Prostate gland (tissue), 2 donors: ENCODE measurements at regions not wholly inside any gene's neighbourhood (a gene's known extent, or its start where the extent isn't known, plus 50 kb on each side); places are given as distances from the start of the nearest gene placed in this dataset.
A peak's percentile ranks its signal among the peaks of the same experiment; 100 is the strongest.

ENCODE experiments used
- DNase-seq: peaks from one replicate; pipeline ENCODE4 v3.0.0-alpha.2; 2019; ENCODE audit warnings: low spot score
- H3K27ac ChIP-seq, 2 donors: fragments of 200-600 bp; sonication (generic); 2 replicates each; pipeline ENCODE4 v1.5.1; 2017 to 2019
- H3K27me3 ChIP-seq: fragments of 200-600 bp; sonication (generic); replicated peaks from 2 replicates; pipeline ENCODE4 v1.5.1; 2019; ENCODE audit not compliant: insufficient read depth
- H3K36me3 ChIP-seq, 2 donors: fragments of 200-600 bp; sonication (generic); 1 replicate in 1 of 2; 2 replicates in 1 of 2; pipeline versions ENCODE4 v1.5.1 to v1.8.1; 2017 to 2019
- H3K4me1 ChIP-seq: fragments of 200-600 bp; sonication (generic); replicated peaks from 2 replicates; pipeline ENCODE4 v1.5.1; 2019
- H3K4me3 ChIP-seq, 2 donors: fragments of 200-600 bp; sonication (generic); 2 replicates each; pipeline ENCODE4 v1.5.1; 2017 to 2019
- H3K9me3 ChIP-seq: fragments of 200-600 bp; sonication (generic); 2 replicates; pipeline ENCODE4 v1.5.1; 2017
- CTCF ChIP-seq, 4 experiments: fragments of 200-600 bp in 2 of 4; fragments of 450-650 bp in 2 of 4; sonication (generic) in 2 of 4; IDR thresholded peaks; 1 replicate in 3 of 4; 2 replicates in 1 of 4; pipeline ENCODE4 v1.5.1; 2016 to 2019; ENCODE audit warnings: antibody characterized with exemption in 4 of 4, mild to moderate bottlenecking in 2 of 4, moderate library complexity in 2 of 4
- POLR2A ChIP-seq: fragments of 450-650 bp; IDR thresholded peaks from one replicate; pipeline ENCODE4 v1.6.1; 2016; ENCODE audit warnings: antibody characterized with exemption, mild to moderate bottlenecking
- POLR2AphosphoS5 ChIP-seq: sonication (generic); formaldehyde crosslinking; IDR thresholded peaks from one replicate; pipeline ENCODE4 v1.6.1; 2017; ENCODE audit warnings: antibody characterized with exemption
- WGBS: methylation state at CpG from one replicate; pipeline ENCODE4 v1.1.5; 2018; 5-methylcytosine and 5-hydroxymethylcytosine counted together
- intact Hi-C: fragments of 100-400 bp; cut with DNase I; formaldehyde crosslinking; loops from one replicate; pipeline ENCODE4 v1.14.2; 2022

DNA sequence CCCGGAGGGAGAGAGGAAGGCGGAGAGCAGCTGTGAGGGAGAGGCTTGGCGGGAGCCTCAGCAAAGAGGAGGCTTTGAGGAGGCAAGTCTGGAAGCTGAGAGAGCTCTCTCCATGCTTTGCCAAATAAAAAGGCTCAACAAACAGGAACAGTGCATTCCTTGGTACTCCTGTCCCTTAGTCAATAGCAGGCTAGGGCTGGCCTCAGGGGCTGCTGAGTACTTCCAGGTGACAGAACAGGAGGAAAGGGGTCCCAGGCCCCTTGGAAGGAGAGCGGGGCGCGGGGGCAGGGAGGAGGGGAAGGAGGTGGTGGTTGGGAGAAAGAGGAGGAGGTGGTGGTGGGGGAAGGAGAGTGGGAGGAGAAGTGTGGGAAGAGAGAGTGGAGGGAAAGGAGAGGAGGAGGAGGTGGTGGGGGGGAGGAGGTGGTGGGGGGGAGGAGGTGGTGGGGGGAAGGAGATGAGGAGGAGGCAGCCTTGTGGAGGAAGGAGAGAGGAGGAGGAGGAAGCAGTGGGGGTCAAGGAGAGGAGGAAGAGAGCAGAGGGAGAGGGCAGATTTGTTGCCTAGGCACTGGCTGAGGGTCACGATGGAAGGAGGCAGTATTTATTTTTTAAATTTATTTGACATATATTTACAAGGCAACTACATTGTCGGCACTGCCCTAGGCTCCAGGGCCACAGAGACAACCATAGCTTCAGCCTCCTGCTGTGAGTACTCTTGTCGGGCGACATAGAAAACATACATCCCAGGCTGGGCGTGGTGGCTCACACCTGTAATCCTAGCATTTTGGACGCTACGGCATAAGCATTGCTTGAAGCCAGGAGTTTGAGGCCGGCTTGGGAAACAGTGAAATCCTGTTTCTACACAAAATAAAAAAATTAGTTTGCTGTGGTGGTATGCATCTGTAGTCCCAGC is 74.2 kb upstream of the ZBED5 start:
- Histone ChIP-seq H3K27me3 (no peaks in the 10 kb centered on the region), H3K9me3 (no peaks in the 10 kb centered on the region), H3K36me3 (no peaks in the 10 kb centered on the region), H3K4me3 (peak overlapping the region; percentile 58 to 59), H3K27ac (peak overlapping the region; percentile 95 to 98), H3K4me1 (peaks cover 7% of the 10 kb centered on the region)
- 14% methylated on average over 14 of the region's 14 CpGs for WGBS
- peak; percentile 81 for DNase-seq
- TF ChIP-seq POLR2A (no peak), CTCF (IDR thresholded peaks at IDR 0.05) (no peak), POLR2AphosphoS5 (peak; percentile 61)
- intact Hi-C loops = loop anchor here (2.0 to 5.0 kb wide), 3 partner anchors 75 to 855 kb away; partner anchors contain the start of genes EIF4G2 and ZBED5

GRCh38 chr11:10930972-10931760 is 73.3 kb upstream of the ZBED5 start:
- TF ChIP-seq POLR2A (peak; percentile 47), CTCF (IDR thresholded peaks at IDR 0.05) (no peak), POLR2AphosphoS5 (no peak)
- 1% methylated on average over 35 of the region's 69 CpGs for WGBS
- peak; percentile 61 for DNase-seq
- Histone ChIP-seq H3K4me1 (peaks cover 8% of the 10 kb centered on the region), H3K27me3 (no peaks in the 10 kb centered on the region), H3K27ac (peak overlapping the region; percentile 95 to 98), H3K4me3 (peak overlapping the region; percentile 58 to 59), H3K9me3 (no peaks in the 10 kb centered on the region), H3K36me3 (no peaks in the 10 kb centered on the region)
- intact Hi-C loops = loop anchor here (2.0 to 5.0 kb wide), 3 partner anchors 74 to 856 kb away; partner anchors contain the start of genes EIF4G2 and ZBED5

GRCh38 chr11:10930224-10930971 is 72.5 kb upstream of the ZBED5 start:
- WGBS = 6% methylated on average over 35 of the region's 35 CpGs
- DNase-seq = no peak
- Histone ChIP-seq H3K27ac (peak overlapping the region; percentile 95 to 98), H3K4me3 (peak overlapping the region; percentile 58 to 59), H3K4me1 (peaks cover 8% of the 10 kb centered on the region), H3K36me3 (no peaks in the 10 kb centered on the region), H3K9me3 (no peaks in the 10 kb centered on the region), H3K27me3 (no peaks in the 10 kb centered on the region)
- intact Hi-C loops = loop anchor here (2.0 to 5.0 kb wide), 3 partner anchors 73 to 857 kb away; partner anchors contain the start of genes EIF4G2 and ZBED5
- TF ChIP-seq CTCF (IDR thresholded peaks at IDR 0.05) (no peak), POLR2AphosphoS5 (no peak), POLR2A (no peak)

DNA sequence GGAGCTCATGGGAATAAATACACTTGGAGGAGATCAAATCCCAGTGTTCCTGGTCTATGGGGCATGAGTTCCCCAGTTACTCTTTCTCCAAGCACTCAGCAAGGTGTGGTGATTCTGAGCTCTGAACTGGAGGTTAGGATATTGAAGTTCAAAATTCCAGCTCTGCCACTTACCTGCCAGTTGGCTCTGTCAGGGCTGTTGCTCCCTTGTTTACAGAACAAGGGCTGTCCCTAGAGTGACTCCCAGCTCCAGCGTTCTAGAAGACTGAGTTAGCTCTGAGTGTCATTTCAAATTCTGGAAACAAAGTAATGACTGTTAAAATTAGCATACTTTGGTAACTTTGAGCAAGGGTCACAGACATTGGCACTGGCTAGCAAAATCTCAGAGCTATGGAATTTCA is 69.7 kb upstream of the ZBED5 start:
- Histone ChIP-seq H3K27me3 (no peaks in the 10 kb centered on the region), H3K27ac (peak overlapping the region; percentile 41 to 46), H3K4me1 (peaks cover 8% of the 10 kb centered on the region), H3K36me3 (no peaks in the 10 kb centered on the region), H3K9me3 (no peaks in the 10 kb centered on the region), H3K4me3 (no peak overlapping the region)
- 4% methylated on average over 1 of the region's 1 CpG for WGBS
- peak; percentile 67 for DNase-seq
- TF ChIP-seq POLR2AphosphoS5 = peak; percentile 79
- no peak for TF ChIP-seq CTCF (IDR thresholded peaks at IDR 0.05)
- intact Hi-C loops = no loop called here
